Chondrocyte (in vitro differentiated cells): ENCODE measurements at regions not wholly inside any gene's neighbourhood (a gene's known extent, or its start where the extent isn't known, plus 50 kb on each side); places are given as distances from the start of the nearest gene placed in this dataset.

ENCODE experiments used
- DNase-seq: peaks from one replicate; pipeline ENCODE4 v3.0.0; 2021; ENCODE audit warnings: mixed read lengths, low spot score
- H3K27ac Mint-ChIP-seq: one replicate; pipeline ENCODE4 v1.8.0; 2021; ENCODE audit warnings: mild to moderate bottlenecking, moderate library complexity, mixed read lengths; ENCODE audit not compliant: unreplicated experiment
- H3K27me3 Mint-ChIP-seq: 2 replicates; pipeline ENCODE4 v1.8.0; 2021; ENCODE audit warnings: low read depth, mixed read lengths
- H3K36me3 Mint-ChIP-seq: 2 replicates; pipeline ENCODE4 v1.8.0; 2021; ENCODE audit warnings: low read depth, mixed read lengths
- H3K4me1 Mint-ChIP-seq: 2 replicates; pipeline ENCODE4 v1.8.0; 2021; ENCODE audit warnings: low read depth, mild to moderate bottlenecking, mixed read lengths
- H3K4me3 Mint-ChIP-seq: one replicate; pipeline ENCODE4 v1.8.0; 2021; ENCODE audit warnings: mild to moderate bottlenecking, moderate library complexity, mixed read lengths; ENCODE audit not compliant: unreplicated experiment
- H3K9me3 Mint-ChIP-seq: 2 replicates; pipeline ENCODE4 v1.8.0; 2021; ENCODE audit warnings: low read depth, mixed read lengths
- CTCF ChIP-seq: fragments of 200-600 bp; sonication (generic); IDR thresholded peaks from 2 replicates; pipeline ENCODE4 v1.5.0; 2021; ENCODE audit warnings: antibody characterized with exemption, mild to moderate bottlenecking, moderate library complexity

GRCh38 chr6:170082531-170083187, 208.2 kb downstream of the DLL1 start:
- H3K4me3 Mint-ChIP-seq = no peak overlapping the region
- peaks cover 3% of the 10 kb centered on the region for H3K9me3 Mint-ChIP-seq
- H3K36me3 Mint-ChIP-seq = no peaks in the 10 kb centered on the region
- H3K27me3 Mint-ChIP-seq = peaks cover 34% of the 10 kb centered on the region
- no peak for TF ChIP-seq CTCF
- no peak for DNase-seq
- H3K27ac Mint-ChIP-seq = no peak overlapping the region
- H3K4me1 Mint-ChIP-seq = peaks cover 7% of the 10 kb centered on the region

DNA sequence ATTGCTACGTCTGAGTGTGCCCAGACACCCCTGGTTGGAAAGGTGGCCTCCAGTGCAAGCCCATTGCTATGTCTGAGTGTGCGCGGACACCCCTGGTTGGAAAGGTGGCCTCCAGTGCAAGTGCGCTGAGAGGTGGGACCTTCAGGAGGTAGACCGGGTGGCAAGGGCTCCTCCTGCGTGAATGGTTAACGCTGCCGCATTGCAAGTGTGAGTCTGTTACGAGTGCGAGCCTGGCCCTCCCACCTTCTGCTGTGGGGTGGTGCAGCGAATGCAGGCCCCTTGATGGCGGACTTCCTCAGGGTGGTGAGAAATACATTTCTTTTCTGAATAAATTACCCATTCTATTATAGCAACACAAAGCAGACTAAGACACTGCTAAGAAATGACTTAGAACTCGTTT, 208.8 kb downstream of the DLL1 start:
- peaks cover 38% of the 10 kb centered on the region for H3K27me3 Mint-ChIP-seq

GRCh38 chr6:170081556-170081955, 209.3 kb downstream of the DLL1 start:
- peaks cover 7% of the 10 kb centered on the region for H3K4me1 Mint-ChIP-seq
- no peak for TF ChIP-seq CTCF
- no peak overlapping the region for H3K4me3 Mint-ChIP-seq
- no peaks in the 10 kb centered on the region for H3K36me3 Mint-ChIP-seq
- DNase-seq = no peak
- H3K9me3 Mint-ChIP-seq = peaks cover 3% of the 10 kb centered on the region
- H3K27ac Mint-ChIP-seq = no peak overlapping the region
- H3K27me3 Mint-ChIP-seq = peaks cover 38% of the 10 kb centered on the region

More for the DNA sequence above, 208.8 kb downstream of the DLL1 start:
- TF ChIP-seq CTCF = no peak
- H3K4me3 Mint-ChIP-seq = no peak overlapping the region
- DNase-seq = peak; percentile 76
- no peaks in the 10 kb centered on the region for H3K36me3 Mint-ChIP-seq
- H3K9me3 Mint-ChIP-seq = peaks cover 3% of the 10 kb centered on the region
- peaks cover 7% of the 10 kb centered on the region for H3K4me1 Mint-ChIP-seq
- no peak overlapping the region for H3K27ac Mint-ChIP-seq

DNA sequence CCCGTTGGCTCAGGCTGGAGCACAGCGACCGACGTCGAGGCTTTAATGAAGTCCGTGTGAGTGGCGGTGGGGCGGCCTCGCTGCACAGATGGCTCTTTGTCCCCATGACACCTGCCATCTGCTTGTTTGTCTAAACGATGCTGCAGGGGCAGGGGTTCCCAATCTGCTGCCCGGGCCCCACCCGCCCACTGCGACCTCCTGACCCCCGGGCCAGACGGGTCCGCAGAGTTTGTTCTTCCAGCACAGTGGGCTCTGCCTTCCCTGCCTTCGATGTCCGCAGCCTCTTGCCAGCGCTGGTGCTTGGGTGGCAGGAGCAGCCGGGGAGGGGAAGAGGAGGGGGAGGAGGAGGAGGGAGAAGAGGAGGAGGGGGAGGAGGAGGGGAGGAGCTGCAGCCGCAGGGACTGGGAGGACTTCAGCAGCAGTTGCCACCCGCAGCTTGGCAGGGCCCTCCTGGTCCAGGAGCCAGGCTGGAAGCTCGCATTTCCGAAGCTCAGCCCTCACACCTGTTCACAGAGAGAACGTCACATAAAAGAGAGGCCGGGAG, 210.0 kb downstream of the DLL1 start:
- no peak overlapping the region for H3K4me3 Mint-ChIP-seq
- H3K9me3 Mint-ChIP-seq = peaks cover 3% of the 10 kb centered on the region
- H3K27ac Mint-ChIP-seq = no peak overlapping the region
- H3K36me3 Mint-ChIP-seq = no peaks in the 10 kb centered on the region
- no peak for TF ChIP-seq CTCF
- peaks cover 4% of the 10 kb centered on the region for H3K4me1 Mint-ChIP-seq
- H3K27me3 Mint-ChIP-seq = peaks cover 39% of the 10 kb centered on the region
- DNase-seq = peak; percentile 65

DNA sequence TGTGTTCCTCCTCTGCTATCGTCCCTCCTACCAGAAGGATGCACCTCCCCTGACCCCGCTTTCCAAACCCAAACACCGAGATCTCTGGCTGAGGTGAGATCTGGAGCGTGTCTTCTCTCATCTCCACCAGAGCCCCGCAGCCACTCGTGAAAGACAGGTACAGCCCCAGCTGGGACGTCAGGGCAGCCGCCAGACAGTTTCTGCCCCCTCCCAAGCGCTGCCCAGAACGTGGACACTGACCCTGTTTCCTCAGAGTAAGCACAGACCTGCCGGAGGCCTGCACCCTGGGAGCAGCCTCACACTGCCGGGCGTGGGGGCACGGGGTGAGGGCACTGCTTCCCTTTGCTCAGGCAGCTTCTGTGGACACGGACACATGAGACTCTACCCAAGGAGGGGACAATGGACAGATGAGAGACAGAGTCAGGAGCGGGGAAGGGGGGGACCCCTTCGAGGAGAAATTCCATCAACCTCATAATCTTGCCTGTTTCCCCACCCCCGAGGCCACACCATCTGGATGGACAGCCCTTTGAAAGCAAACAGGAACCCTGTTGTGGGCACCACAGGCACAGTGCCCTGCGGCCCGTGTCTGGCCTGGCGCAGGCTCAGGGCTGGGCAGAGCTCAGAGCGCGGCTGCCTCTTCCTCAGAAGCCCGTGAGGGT, 210.6 kb downstream of the DLL1 start:
- peaks cover 2% of the 10 kb centered on the region for H3K4me1 Mint-ChIP-seq
- H3K36me3 Mint-ChIP-seq = no peaks in the 10 kb centered on the region
- DNase-seq = no peak
- no peak overlapping the region for H3K27ac Mint-ChIP-seq
- peak overlapping the region; percentile 20 for H3K4me3 Mint-ChIP-seq
- peaks cover 3% of the 10 kb centered on the region for H3K9me3 Mint-ChIP-seq
- H3K27me3 Mint-ChIP-seq = peaks cover 38% of the 10 kb centered on the region
- no peak for TF ChIP-seq CTCF
